GM23338 (cell line): ENCODE measurements at regions not wholly inside any gene's neighbourhood (a gene's known extent, or its start where the extent isn't known, plus 50 kb on each side); places are given as distances from the start of the nearest gene placed in this dataset.

Source experiments
- ATAC-seq: fragments of 200-7000 bp; cut with Tn5 transposase; 3 replicates; pipeline ENCODE4 v1.9.1; 2020
- DNase-seq: peaks from one replicate; pipeline ENCODE4 v3.0.0-alpha.2; 2015; ENCODE audit warnings: low spot score
- H2AFZ ChIP-seq: fragments of 200-600 bp; sonication (generic); 2 replicates; pipeline ENCODE4 v1.8.0; 2016; ENCODE audit warnings: antibody characterized with exemption, mild to moderate bottlenecking, moderate library complexity
- H3F3A ChIP-seq: fragments of 200-600 bp; sonication (generic); replicated peaks from 2 replicates; pipeline ENCODE4 v1.8.0; 2017; ENCODE audit warnings: antibody characterized with exemption, mixed run types, low read depth
- H3K27ac ChIP-seq: fragments of 200-600 bp; sonication (generic); 2 replicates; pipeline ENCODE4 v1.6.1; 2016; ENCODE audit warnings: low read depth
- H3K27me3 ChIP-seq: fragments of 200-600 bp; sonication (generic); 2 replicates; pipeline ENCODE4 v1.8.0; 2016; ENCODE audit warnings: mild to moderate bottlenecking, mixed run types, moderate library complexity; ENCODE audit not compliant: insufficient read depth
- H3K36me3 ChIP-seq: fragments of 200-600 bp; sonication (generic); 2 replicates; pipeline ENCODE4 v1.8.0; 2016; ENCODE audit warnings: mild to moderate bottlenecking; ENCODE audit not compliant: insufficient read depth
- H3K4me1 ChIP-seq: fragments of 200-600 bp; sonication (generic); 2 replicates; pipeline ENCODE4 v1.8.0; 2016; ENCODE audit warnings: mild to moderate bottlenecking, moderate library complexity; ENCODE audit not compliant: insufficient read depth
- H3K4me2 ChIP-seq: fragments of 200-600 bp; sonication (generic); 2 replicates; pipeline ENCODE4 v1.7.1; 2017; ENCODE audit warnings: mixed run types
- H3K4me3 ChIP-seq: fragments of 200-600 bp; sonication (generic); 2 replicates; pipeline ENCODE4 v1.6.1; 2016; ENCODE audit warnings: mixed run types
- H3K79me2 ChIP-seq: fragments of 200-600 bp; sonication (generic); replicated peaks from 2 replicates; pipeline ENCODE4 v1.8.0; 2017; ENCODE audit warnings: mild to moderate bottlenecking; ENCODE audit not compliant: insufficient read depth
- H3K9me2 ChIP-seq: fragments of 200-600 bp; sonication (generic); 2 replicates; pipeline ENCODE4 v1.8.0; 2017; ENCODE audit not compliant: insufficient read depth
- H4K20me1 ChIP-seq: fragments of 200-600 bp; sonication (generic); replicated peaks from 2 replicates; pipeline ENCODE4 v1.8.0; 2017; ENCODE audit warnings: mild to moderate bottlenecking; ENCODE audit not compliant: insufficient read depth
- H3K27ac Mint-ChIP-seq: 2 replicates; pipeline ENCODE4 v1.8.0; 2020; ENCODE audit warnings: inconsistent platforms, mild to moderate bottlenecking, moderate library complexity, mixed read lengths
- H3K27me3 Mint-ChIP-seq: 3 replicates; pipeline ENCODE4 v1.8.0; 2022; ENCODE audit warnings: low read depth, mild to moderate bottlenecking, moderate library complexity, mixed read lengths, inconsistent platforms; ENCODE audit not compliant: insufficient read depth, poor library complexity
- H3K36me3 Mint-ChIP-seq: 3 replicates; pipeline ENCODE4 v1.8.0; 2021; ENCODE audit warnings: low read depth, mild to moderate bottlenecking, inconsistent platforms, moderate library complexity, mixed read lengths
- H3K4me1 Mint-ChIP-seq: 3 replicates; pipeline ENCODE4 v1.8.0; 2020; ENCODE audit warnings: mild to moderate bottlenecking, inconsistent platforms, mixed read lengths
- H3K4me3 Mint-ChIP-seq: 3 replicates; pipeline ENCODE4 v1.8.0; 2021; ENCODE audit warnings: moderate library complexity, mild to moderate bottlenecking, inconsistent platforms, mixed read lengths
- H3K9me3 Mint-ChIP-seq: 3 replicates; pipeline ENCODE4 v1.8.0; 2020; ENCODE audit warnings: moderate library complexity, mild to moderate bottlenecking, inconsistent platforms, mixed read lengths
- CREB1 ChIP-seq: fragments of 250-450 bp; sonication (Bioruptor Pico); IDR thresholded peaks from 2 replicates; pipeline ENCODE4 v1.5.0; 2020; ENCODE audit warnings: low read depth, mild to moderate bottlenecking, moderate library complexity
- POLR2AphosphoS5 ChIP-seq: IDR thresholded peaks from 2 replicates; pipeline ENCODE4 v1.6.1; 2016; ENCODE audit warnings: antibody characterized with exemption, low read depth
- REST ChIP-seq: IDR thresholded peaks from one replicate; pipeline ENCODE4 v1.6.1; 2018; ENCODE audit warnings: antibody characterized with exemption; ENCODE audit not compliant: unreplicated experiment
- STAT1 ChIP-seq: IDR thresholded peaks from one replicate; pipeline ENCODE4 v1.6.1; 2016; ENCODE audit warnings: antibody characterized with exemption; ENCODE audit not compliant: unreplicated experiment
- ZNF462 ChIP-seq: fragments of 250-450 bp; sonication (Bioruptor Pico); IDR thresholded peaks from 2 replicates; pipeline ENCODE4 v1.5.0; 2020; ENCODE audit warnings: mild to moderate bottlenecking, moderate library complexity

GRCh38 chr6:130681028-130681427 is 146.2 kb upstream of the SMLR1 start:
- ATAC-seq: no peak
- no peak overlapping the region for H3K4me2 ChIP-seq
- TF ChIP-seq REST (no peak), ZNF462 (CRISPR knock-in tag) (no peak), POLR2AphosphoS5 (no peak), STAT1 (no peak), CREB1 (CRISPR knock-in tag) (no peak)

More at GRCh38 chr6:130681028-130681427, 146.2 kb upstream of the SMLR1 start:
- no peaks in the 10 kb centered on the region for H3K4me1 ChIP-seq
- no peaks in the 10 kb centered on the region for H3K36me3 Mint-ChIP-seq
- no peak overlapping the region for H3K27ac Mint-ChIP-seq
- no peak overlapping the region for H3K27ac ChIP-seq
- H3K9me3 Mint-ChIP-seq: no peaks in the 10 kb centered on the region
- H3K9me2 ChIP-seq: no peaks in the 10 kb centered on the region; the same call in 1 of the 2 replicates
- DNase-seq: no peak
- H3F3A ChIP-seq: no peaks in the 10 kb centered on the region
- H3K79me2 ChIP-seq: no peaks in the 10 kb centered on the region
- H3K4me3 Mint-ChIP-seq: no peak overlapping the region
- H3K36me3 ChIP-seq: no peaks in the 10 kb centered on the region
- no peaks in the 10 kb centered on the region for H3K27me3 ChIP-seq
- peaks cover 4% of the 10 kb centered on the region; the same call in 2 of the 3 replicates for H3K4me1 Mint-ChIP-seq
- no peaks in the 10 kb centered on the region for H3K27me3 Mint-ChIP-seq
- H2AFZ ChIP-seq: no peak overlapping the region
- no peak overlapping the region for H3K4me3 ChIP-seq
- H4K20me1 ChIP-seq: no peaks in the 10 kb centered on the region
